CD4-positive, alpha-beta T cell (primary cell): ENCODE measurements at regions not wholly inside any gene's neighbourhood (a gene's known extent, or its start where the extent isn't known, plus 50 kb on each side); places are given as distances from the start of the nearest gene placed in this dataset.

Experiments used
- ATAC-seq: fragments of 200-7000 bp; cut with Tn5 transposase; one replicate; pipeline ENCODE4 v1.10.0; 2022; ENCODE audit warnings: mild to moderate bottlenecking; ENCODE audit not compliant: poor library complexity
- CTCF ChIA-PET: fragments of 350-600 bp; sonication (Branson Sonifier 250); formaldehyde crosslinking; loops from one replicate; lab custom pipeline; 2021; ENCODE audit warnings: antibody characterized with exemption, inconsistent platforms; lab: Charles Lee
- POLR2A ChIA-PET: fragments of 350-600 bp; sonication (Branson Sonifier 250); formaldehyde crosslinking; loops from one replicate; lab custom pipeline; 2021; ENCODE audit warnings: antibody characterized with exemption, inconsistent platforms; lab: Charles Lee
- DNase-seq, 14 experiments: peaks; one replicate each; pipeline ENCODE4 v3.0.0-alpha.2; 2013 to 2020; ENCODE audit warnings: mixed read lengths in 2 of 14
- H3K27ac ChIP-seq, 2 donors: one replicate each; pipeline versions ENCODE4 v1.5.1 to v1.7.0; 2013; ENCODE audit warnings: low read length in 2 of 2, low read depth in 1 of 2, mild to moderate bottlenecking in 1 of 2
- H3K27me3 ChIP-seq, 2 experiments: 1 replicate in 1 of 2; 2 replicates in 1 of 2; pipeline versions ENCODE4 v1.6.1 to v1.7.0; 2013; ENCODE audit warnings: low read length in 2 of 2, control low read depth in 1 of 2, mild to moderate bottlenecking in 1 of 2, moderate library complexity in 1 of 2; ENCODE audit not compliant: insufficient read depth in 2 of 2, control insufficient read depth in 1 of 2
- H3K36me3 ChIP-seq: one replicate; pipeline ENCODE4 v1.6.1; 2013; ENCODE audit warnings: low read length, control low read depth; ENCODE audit not compliant: insufficient read depth
- H3K4me1 ChIP-seq: one replicate; pipeline ENCODE4 v1.6.1; 2013; ENCODE audit warnings: low read length, control low read depth; ENCODE audit not compliant: insufficient read depth
- H3K4me3 ChIP-seq: one replicate; pipeline ENCODE4 v1.5.1; 2013; ENCODE audit warnings: mild to moderate bottlenecking, low read length, moderate library complexity
- H3K9me3 ChIP-seq, 2 experiments: 1 replicate in 1 of 2; 2 replicates in 1 of 2; pipeline versions ENCODE4 v1.6.1 to v1.7.0; 2013; ENCODE audit warnings: low read length in 2 of 2, mild to moderate bottlenecking in 2 of 2, control low read depth in 1 of 2, moderate library complexity in 1 of 2; ENCODE audit not compliant: control insufficient read depth in 1 of 2, insufficient read depth in 1 of 2
- H3K27ac Mint-ChIP-seq: one replicate; pipeline ENCODE4 v1.8.0; 2020; ENCODE audit warnings: mixed read lengths
- H3K27me3 Mint-ChIP-seq: one replicate; pipeline ENCODE4 v1.8.0; 2021; ENCODE audit warnings: mixed read lengths
- H3K36me3 Mint-ChIP-seq: one replicate; pipeline ENCODE4 v1.8.0; 2021; ENCODE audit warnings: low read depth, mixed read lengths
- H3K4me1 Mint-ChIP-seq: one replicate; pipeline ENCODE4 v1.8.0; 2021; ENCODE audit warnings: low read depth, mixed read lengths
- H3K4me3 Mint-ChIP-seq: one replicate; pipeline ENCODE4 v1.8.0; 2020; ENCODE audit warnings: mild to moderate bottlenecking, mixed read lengths
- H3K9me3 Mint-ChIP-seq: one replicate; pipeline ENCODE4 v1.8.0; 2020; ENCODE audit warnings: mixed read lengths
- intact Hi-C, 2 experiments: fragments of 100-400 bp; cut with DNase I in 1 of 2; cut with micrococcal nuclease in 1 of 2; formaldehyde crosslinking; loops; one replicate each; pipeline versions ENCODE4 v1.15.1 to v1.9.0; 2023 to 2025; cut with DNase I, micrococcal nuclease
- TF ChIP-seq, protein P1 (sequence below): fragments of 200-600 bp; IDR thresholded peaks from one replicate; pipeline ENCODE4 v1.8.0; 2022; ENCODE audit warnings: antibody characterized with exemption, mild to moderate bottlenecking

DNA sequence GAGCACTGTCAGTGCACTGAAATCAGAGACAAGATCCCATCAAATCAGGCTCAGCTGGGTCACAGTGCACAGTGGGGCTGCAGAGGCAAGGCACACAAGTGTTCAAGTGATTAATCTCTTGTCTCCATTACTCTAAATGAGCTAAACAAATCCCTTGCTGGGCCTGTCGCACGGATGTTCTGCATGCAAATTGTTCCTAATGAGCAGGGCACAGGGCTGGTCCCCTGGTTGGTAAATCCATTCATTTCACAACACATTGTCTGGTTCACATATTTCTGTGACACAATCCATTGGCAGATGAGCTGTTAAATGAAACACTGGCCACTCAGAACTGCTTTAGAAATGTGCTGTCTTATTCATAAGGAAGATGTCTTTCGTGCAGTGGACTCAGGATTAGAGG, 167.9 kb upstream of the BRINP1 start:
- no peak overlapping the region for H3K27ac ChIP-seq
- H3K4me1 ChIP-seq, result no peaks in the 10 kb centered on the region
- H3K4me3 Mint-ChIP-seq, result no peak overlapping the region
- DNase-seq (no peak), ATAC-seq (no peak)
- H3K4me3 ChIP-seq, result no peak overlapping the region
- no peaks in the 10 kb centered on the region for H3K27me3 ChIP-seq
- CTCF ChIA-PET, result interaction anchor here (1.2 kb wide), 1 partner anchor 281 kb away, joined by 4 read pairs; no protein-coding TSS in a partner anchor
- intact Hi-C loops, result no loop called here
- H3K36me3 Mint-ChIP-seq, result no peaks in the 10 kb centered on the region
- H3K36me3 ChIP-seq, result no peaks in the 10 kb centered on the region
- H3K4me1 Mint-ChIP-seq, result no peaks in the 10 kb centered on the region
- no peaks in the 10 kb centered on the region for H3K9me3 Mint-ChIP-seq
- H3K27ac Mint-ChIP-seq, result no peak overlapping the region
- TF ChIP-seq, protein P1, sequence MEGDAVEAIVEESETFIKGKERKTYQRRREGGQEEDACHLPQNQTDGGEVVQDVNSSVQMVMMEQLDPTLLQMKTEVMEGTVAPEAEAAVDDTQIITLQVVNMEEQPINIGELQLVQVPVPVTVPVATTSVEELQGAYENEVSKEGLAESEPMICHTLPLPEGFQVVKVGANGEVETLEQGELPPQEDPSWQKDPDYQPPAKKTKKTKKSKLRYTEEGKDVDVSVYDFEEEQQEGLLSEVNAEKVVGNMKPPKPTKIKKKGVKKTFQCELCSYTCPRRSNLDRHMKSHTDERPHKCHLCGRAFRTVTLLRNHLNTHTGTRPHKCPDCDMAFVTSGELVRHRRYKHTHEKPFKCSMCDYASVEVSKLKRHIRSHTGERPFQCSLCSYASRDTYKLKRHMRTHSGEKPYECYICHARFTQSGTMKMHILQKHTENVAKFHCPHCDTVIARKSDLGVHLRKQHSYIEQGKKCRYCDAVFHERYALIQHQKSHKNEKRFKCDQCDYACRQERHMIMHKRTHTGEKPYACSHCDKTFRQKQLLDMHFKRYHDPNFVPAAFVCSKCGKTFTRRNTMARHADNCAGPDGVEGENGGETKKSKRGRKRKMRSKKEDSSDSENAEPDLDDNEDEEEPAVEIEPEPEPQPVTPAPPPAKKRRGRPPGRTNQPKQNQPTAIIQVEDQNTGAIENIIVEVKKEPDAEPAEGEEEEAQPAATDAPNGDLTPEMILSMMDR, result no peak
- H3K9me3 ChIP-seq, result peaks cover 0 to 2% of the 10 kb centered on the region in 2 experiments
- POLR2A ChIA-PET, result no interaction called here
- no peaks in the 10 kb centered on the region for H3K27me3 Mint-ChIP-seq

DNA sequence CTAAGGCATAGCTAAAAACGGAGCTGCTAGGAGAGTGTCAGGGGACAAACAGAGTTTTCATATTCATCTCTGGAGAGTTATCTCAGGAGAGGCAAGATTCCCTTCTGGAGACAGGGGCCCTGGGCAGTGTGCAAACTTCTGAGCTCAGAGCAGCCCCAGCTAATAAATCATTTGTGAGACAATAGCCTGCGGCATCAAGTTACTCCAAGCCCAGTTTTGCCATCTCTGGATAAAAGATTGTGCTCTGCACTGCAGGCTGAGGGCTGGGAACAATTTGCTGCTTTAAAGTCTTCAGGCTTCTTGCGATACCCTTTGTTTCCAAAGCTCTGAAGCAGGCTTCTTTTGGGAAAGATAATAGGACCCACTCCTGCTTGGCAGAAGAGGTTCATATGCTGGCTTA, 164.3 kb upstream of the BRINP1 start:
- no peaks in the 10 kb centered on the region for H3K9me3 Mint-ChIP-seq
- CTCF ChIA-PET, result no interaction called here
- no peak overlapping the region for H3K4me3 Mint-ChIP-seq

DNA sequence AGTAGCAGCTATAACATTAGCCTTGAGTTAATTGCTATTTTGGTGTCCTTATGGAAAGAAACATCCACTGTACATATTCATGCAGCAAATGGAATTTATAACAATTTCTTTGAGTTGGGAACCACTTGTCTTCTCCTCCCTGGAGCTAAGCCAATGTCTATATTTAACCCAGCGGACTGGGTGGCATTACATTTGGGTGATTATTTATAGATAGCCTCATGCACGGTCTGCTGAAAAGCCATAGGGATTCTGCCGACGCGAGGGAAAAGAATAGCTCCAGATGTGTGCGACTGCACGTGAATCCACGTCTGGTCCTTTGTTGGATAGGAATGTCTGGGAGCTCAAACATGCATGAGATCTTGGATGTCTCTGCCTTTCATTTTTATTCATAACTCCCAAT, 157.5 kb upstream of the BRINP1 start:
- DNase-seq (no peak), ATAC-seq (no peak)
- intact Hi-C loops, result no loop called here
- peaks cover 4% of the 10 kb centered on the region for H3K9me3 Mint-ChIP-seq
- TF ChIP-seq, protein P1, result no peak
- H3K36me3 ChIP-seq, result no peaks in the 10 kb centered on the region
- no peaks in the 10 kb centered on the region for H3K27me3 ChIP-seq
- H3K9me3 ChIP-seq, result no peaks in the 10 kb centered on the region
- H3K27ac ChIP-seq, result no peak overlapping the region
- no peaks in the 10 kb centered on the region for H3K36me3 Mint-ChIP-seq
- no peak overlapping the region for H3K4me3 Mint-ChIP-seq
- H3K4me1 ChIP-seq, result no peaks in the 10 kb centered on the region
- no peak overlapping the region for H3K27ac Mint-ChIP-seq
- no peaks in the 10 kb centered on the region for H3K27me3 Mint-ChIP-seq
- no peak overlapping the region for H3K4me3 ChIP-seq
- H3K4me1 Mint-ChIP-seq, result no peaks in the 10 kb centered on the region
- ChIA-PET CTCF (no interaction called here), POLR2A (no interaction called here)

More for the DNA sequence above, 164.3 kb upstream of the BRINP1 start:
- Histone ChIP-seq H3K4me1 (no peaks in the 10 kb centered on the region), H3K27ac (no peak overlapping the region), H3K27me3 (no peaks in the 10 kb centered on the region), H3K4me3 (no peak overlapping the region), H3K36me3 (no peaks in the 10 kb centered on the region), H3K9me3 (no peaks in the 10 kb centered on the region)
- DNase-seq (no peak), ATAC-seq (no peak)
- TF ChIP-seq, protein P1, result no peak
- no peaks in the 10 kb centered on the region for H3K4me1 Mint-ChIP-seq
- POLR2A ChIA-PET, result no interaction called here
- H3K27me3 Mint-ChIP-seq, result no peaks in the 10 kb centered on the region
- intact Hi-C loops, result no loop called here
- no peaks in the 10 kb centered on the region for H3K36me3 Mint-ChIP-seq
- no peak overlapping the region for H3K27ac Mint-ChIP-seq
